ENCODE measurements at regions not wholly inside any gene's neighbourhood (a gene's known extent, or its start where the extent isn't known, plus 50 kb on each side); places are given as distances from the start of the nearest gene placed in this dataset.

GRCh38 chr4:130511776-130512175, 1415.8 kb downstream of the C4orf33 start:
- H3K79me2 ChIP-seq (ENCODE audit: control insufficient read depth, insufficient read depth, low read length): no peaks in the 10 kb centered on the region
- TF ChIP-seq, protein P1, sequence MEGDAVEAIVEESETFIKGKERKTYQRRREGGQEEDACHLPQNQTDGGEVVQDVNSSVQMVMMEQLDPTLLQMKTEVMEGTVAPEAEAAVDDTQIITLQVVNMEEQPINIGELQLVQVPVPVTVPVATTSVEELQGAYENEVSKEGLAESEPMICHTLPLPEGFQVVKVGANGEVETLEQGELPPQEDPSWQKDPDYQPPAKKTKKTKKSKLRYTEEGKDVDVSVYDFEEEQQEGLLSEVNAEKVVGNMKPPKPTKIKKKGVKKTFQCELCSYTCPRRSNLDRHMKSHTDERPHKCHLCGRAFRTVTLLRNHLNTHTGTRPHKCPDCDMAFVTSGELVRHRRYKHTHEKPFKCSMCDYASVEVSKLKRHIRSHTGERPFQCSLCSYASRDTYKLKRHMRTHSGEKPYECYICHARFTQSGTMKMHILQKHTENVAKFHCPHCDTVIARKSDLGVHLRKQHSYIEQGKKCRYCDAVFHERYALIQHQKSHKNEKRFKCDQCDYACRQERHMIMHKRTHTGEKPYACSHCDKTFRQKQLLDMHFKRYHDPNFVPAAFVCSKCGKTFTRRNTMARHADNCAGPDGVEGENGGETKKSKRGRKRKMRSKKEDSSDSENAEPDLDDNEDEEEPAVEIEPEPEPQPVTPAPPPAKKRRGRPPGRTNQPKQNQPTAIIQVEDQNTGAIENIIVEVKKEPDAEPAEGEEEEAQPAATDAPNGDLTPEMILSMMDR (optimal IDR thresholded peaks at IDR 0.05 in 1 of 3, IDR thresholded peaks at IDR 0.05 in 1 of 3, conservative IDR thresholded peaks at IDR 0.05 in 1 of 3; ENCODE audit: extremely low read depth in 1 of 3, insufficient read depth in 2 of 3, low read length in 3 of 3): no peak
- TF ChIP-seq EZH2 (IDR thresholded peaks at IDR 0.05; ENCODE audit: low read length): no peak
- no peak overlapping the region for H2AFZ ChIP-seq (ENCODE audit: control insufficient read depth, low read length)
- no peaks in the 10 kb centered on the region for H4K20me1 ChIP-seq (ENCODE audit: control insufficient read depth, extremely low read depth, insufficient read depth, low read length)
- no peaks in the 10 kb centered on the region for H3K27me3 ChIP-seq (ENCODE audit: control insufficient read depth, extremely low read depth, insufficient read depth, low read length)
- no peaks in the 10 kb centered on the region for H3K4me1 ChIP-seq (ENCODE audit: control insufficient read depth, extremely low read depth, insufficient read depth, low read length)
- no peak overlapping the region for H3K9ac ChIP-seq (ENCODE audit: control insufficient read depth, extremely low read depth, insufficient read depth, low read length)
- H3K27ac ChIP-seq (ENCODE audit: control insufficient read depth, insufficient read depth, low read length): no peak overlapping the region
- DNase-seq (ENCODE audit: low read depth, low spot score) (no peak), FAIRE-seq (no peak)
- no peaks in the 10 kb centered on the region for H3K36me3 ChIP-seq (ENCODE audit: control insufficient read depth in 2 of 2, extremely low read depth in 1 of 2, insufficient read depth in 2 of 2, low read length in 2 of 2)
- no peak overlapping the region for H3K4me3 ChIP-seq (ENCODE audit: control insufficient read depth in 2 of 3, extremely low read depth in 1 of 3, insufficient read depth in 2 of 3, low read depth in 1 of 3, low read length in 3 of 3)
- no peak overlapping the region for H3K4me2 ChIP-seq (ENCODE audit: control insufficient read depth, extremely low read depth, insufficient read depth, low read depth, low read length)
- dilution Hi-C loops (cut with MboI; ENCODE audit: extremely low pct_ligation_motif_present, low sequenced_read_pairs): no loop called here
- H3K9me1 ChIP-seq (ENCODE audit: control insufficient read depth, extremely low read depth, insufficient read depth, low read length): no peaks in the 10 kb centered on the region
- no peaks in the 10 kb centered on the region for H3K9me3 ChIP-seq (ENCODE audit: control insufficient read depth, low read depth, low read length)

- H3K9me3 ChIP-seq (ENCODE audit: control insufficient read depth, low read depth, low read length): peaks cover 3% of the 10 kb centered on the region
- H3K4me3 ChIP-seq (ENCODE audit: control insufficient read depth in 2 of 3, extremely low read depth in 1 of 3, insufficient read depth in 2 of 3, low read depth in 1 of 3, low read length in 3 of 3): no peak overlapping the region
- TF ChIP-seq, protein P1 (optimal IDR thresholded peaks at IDR 0.05 in 1 of 3, IDR thresholded peaks at IDR 0.05 in 1 of 3, conservative IDR thresholded peaks at IDR 0.05 in 1 of 3; ENCODE audit: extremely low read depth in 1 of 3, insufficient read depth in 2 of 3, low read length in 3 of 3): no peak
- no peak for TF ChIP-seq EZH2 (IDR thresholded peaks at IDR 0.05; ENCODE audit: low read length)
- no peaks in the 10 kb centered on the region for H3K27me3 ChIP-seq (ENCODE audit: control insufficient read depth, extremely low read depth, insufficient read depth, low read length)
- H3K4me2 ChIP-seq (ENCODE audit: control insufficient read depth, extremely low read depth, insufficient read depth, low read depth, low read length): no peak overlapping the region
- no peaks in the 10 kb centered on the region for H3K9me1 ChIP-seq (ENCODE audit: control insufficient read depth, extremely low read depth, insufficient read depth, low read length)
- no peak for FAIRE-seq
- no peak overlapping the region for H3K27ac ChIP-seq (ENCODE audit: control insufficient read depth, insufficient read depth, low read length)
- dilution Hi-C loops (cut with MboI; ENCODE audit: extremely low pct_ligation_motif_present, low sequenced_read_pairs): no loop called here
- H3K9ac ChIP-seq (ENCODE audit: control insufficient read depth, extremely low read depth, insufficient read depth, low read length): no peak overlapping the region
- no peaks in the 10 kb centered on the region for H3K4me1 ChIP-seq (ENCODE audit: control insufficient read depth, extremely low read depth, insufficient read depth, low read length)
- no peaks in the 10 kb centered on the region for H3K79me2 ChIP-seq (ENCODE audit: control insufficient read depth, insufficient read depth, low read length)
- no peaks in the 10 kb centered on the region for H3K36me3 ChIP-seq (ENCODE audit: control insufficient read depth in 2 of 2, extremely low read depth in 1 of 2, insufficient read depth in 2 of 2, low read length in 2 of 2)
- no peak for DNase-seq (ENCODE audit: low read depth, low spot score)
- no peak overlapping the region for H2AFZ ChIP-seq (ENCODE audit: control insufficient read depth, low read length)
- no peaks in the 10 kb centered on the region for H4K20me1 ChIP-seq (ENCODE audit: control insufficient read depth, extremely low read depth, insufficient read depth, low read length)
Measured at GRCh38 chr4:130524057-130524456, 1428.1 kb downstream of the C4orf33 start.
